Epithelial cell of esophagus (primary cell): ENCODE measurements at regions not wholly inside any gene's neighbourhood (a gene's known extent, or its start where the extent isn't known, plus 50 kb on each side); places are given as distances from the start of the nearest gene placed in this dataset.
A peak's percentile ranks its signal among the peaks of the same experiment; 100 is the strongest.

ENCODE experiments used
- DNase-seq: peaks from one replicate; pipeline ENCODE4 v3.0.0; 2010; ENCODE audit warnings: low read depth
- H3K4me3 ChIP-seq: 2 replicates; pipeline ENCODE4 v1.5.1; 2011; ENCODE audit warnings: mild to moderate bottlenecking, low read length, control low read depth
- CTCF ChIP-seq: IDR thresholded peaks from 2 replicates; pipeline ENCODE4 v1.5.1; 2011; ENCODE audit warnings: low read depth, mild to moderate bottlenecking, low read length, control low read depth, inconsistent platforms; ENCODE audit not compliant: insufficient read depth; ENCODE audit errors: missing control alignments

DNA sequence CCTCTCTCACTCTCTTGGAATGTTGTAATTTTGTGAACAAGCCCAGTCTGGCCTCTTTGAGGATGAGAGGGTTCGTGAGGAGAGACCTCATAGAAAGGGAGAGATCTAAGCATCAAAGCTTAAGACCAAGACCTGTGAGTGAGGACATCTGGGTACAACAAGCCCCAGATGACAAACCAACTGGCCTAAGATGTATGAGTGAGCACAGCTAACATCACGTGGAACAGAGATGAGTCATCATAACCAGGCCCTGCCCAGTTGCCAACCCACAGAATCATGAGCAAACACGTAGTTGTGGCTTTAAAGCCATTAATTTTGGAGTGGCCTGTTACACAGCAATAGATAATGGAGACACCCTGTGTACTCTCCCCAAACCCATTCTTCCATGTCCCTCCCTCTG lies 439.1 kb upstream of the KIF2A start:
- TF ChIP-seq CTCF = no peak
- no peak overlapping the region for H3K4me3 ChIP-seq
- peak; percentile 91 for DNase-seq

DNA sequence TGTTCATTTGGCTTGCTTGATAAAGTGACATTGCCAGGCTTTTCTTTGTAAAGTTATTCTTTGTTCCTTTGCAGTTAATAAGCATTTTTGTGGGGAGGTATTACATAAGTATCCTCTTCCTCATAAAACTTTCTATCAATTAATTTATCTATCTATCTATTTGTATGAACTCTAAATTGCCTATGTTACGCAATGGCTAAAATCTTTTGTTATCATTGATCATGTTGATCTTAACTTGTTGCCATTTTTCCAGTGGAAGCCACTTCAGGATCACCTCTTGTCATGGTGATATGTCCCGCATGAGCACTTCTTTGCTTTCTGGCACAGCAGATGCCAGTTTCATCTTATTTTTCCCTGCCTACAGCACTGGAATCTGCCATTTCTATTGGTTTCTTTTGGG lies 436.7 kb upstream of the KIF2A start:
- no peak for DNase-seq
- TF ChIP-seq CTCF = no peak
- H3K4me3 ChIP-seq = no peak overlapping the region

DNA sequence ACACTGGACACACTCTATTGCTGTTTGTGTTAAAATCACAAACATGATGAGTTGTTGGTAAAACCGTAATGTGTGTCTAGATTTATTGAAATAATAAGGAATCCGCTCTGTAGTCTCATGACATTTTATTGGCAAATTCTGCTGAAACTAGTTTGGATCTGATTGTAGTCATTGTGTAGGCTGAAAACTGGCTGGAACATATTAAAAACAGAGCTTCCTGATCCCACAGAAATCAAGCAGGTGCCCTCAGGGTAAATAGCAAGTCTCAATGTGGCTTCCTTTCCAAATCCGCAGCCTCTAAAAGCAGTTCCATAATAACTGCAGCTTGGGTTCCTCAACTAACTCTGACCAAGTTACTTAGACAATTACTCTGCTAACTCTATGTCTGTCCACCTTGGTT lies 427.5 kb upstream of the KIF2A start:
- peak; percentile 16 for DNase-seq
- no peak for TF ChIP-seq CTCF
- no peak overlapping the region for H3K4me3 ChIP-seq

- TF ChIP-seq CTCF = no peak
- no peak overlapping the region for H3K4me3 ChIP-seq
- DNase-seq = peak; percentile 57
Observed at GRCh38 chr5:61881821-61882487, 424.1 kb upstream of the KIF2A start.

- TF ChIP-seq CTCF = no peak
- DNase-seq = no peak
- H3K4me3 ChIP-seq = no peak overlapping the region
Observed at GRCh38 chr5:61882901-61883500, 423.0 kb upstream of the KIF2A start.

DNA sequence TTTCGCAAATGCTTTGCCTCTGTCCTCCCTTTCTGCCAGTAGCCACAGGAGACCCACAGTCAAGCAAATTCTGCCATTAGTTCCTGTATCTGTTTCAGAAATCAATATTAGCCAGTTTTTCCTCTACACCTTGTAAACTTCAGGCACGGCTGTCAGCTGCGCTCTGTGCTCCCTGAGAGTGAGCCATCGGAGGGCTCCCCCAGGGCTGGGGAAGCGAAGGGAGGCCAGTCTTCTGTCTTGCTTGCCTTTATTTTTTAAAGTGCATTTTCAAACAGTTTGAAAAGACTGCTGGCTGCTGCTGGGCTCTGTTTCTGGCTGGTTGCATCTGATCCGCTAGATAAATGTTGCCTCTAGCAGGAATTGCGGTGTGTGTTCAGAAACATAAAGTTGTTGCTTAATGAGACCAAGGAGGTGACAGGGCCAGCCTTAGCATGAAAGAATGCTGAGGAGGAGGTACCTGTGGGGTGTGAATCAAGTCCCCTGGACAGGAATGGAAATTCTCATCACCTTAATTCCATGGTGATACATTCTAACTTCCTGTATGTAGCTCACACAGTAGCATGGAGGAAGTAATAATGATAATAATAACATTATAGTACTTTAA lies 421.7 kb upstream of the KIF2A start:
- TF ChIP-seq CTCF = no peak
- peak; percentile 14 for DNase-seq
- H3K4me3 ChIP-seq = no peak overlapping the region

GRCh38 chr5:61886214-61886613 lies 419.8 kb upstream of the KIF2A start:
- H3K4me3 ChIP-seq = no peak overlapping the region
- DNase-seq = no peak
- no peak for TF ChIP-seq CTCF
